Spleen (tissue), 11 donors: ENCODE measurements at regions not wholly inside any gene's neighbourhood (a gene's known extent, or its start where the extent isn't known, plus 50 kb on each side); places are given as distances from the start of the nearest gene placed in this dataset.

ENCODE experiments used
- DNase-seq: peaks from one replicate; pipeline ENCODE4 v3.0.0-alpha.2; 2020
- H3K27ac ChIP-seq, 8 donors: fragments of 200-600 bp; sonication (generic) in 7 of 8; 1 replicate in 4 of 8; 2 replicates in 4 of 8; pipeline versions ENCODE4 v1.5.0 to v1.8.0; 2016 to 2021; ENCODE audit warnings: inconsistent platforms in 4 of 8, mild to moderate bottlenecking in 4 of 8, moderate library complexity in 1 of 8
- H3K27me3 ChIP-seq, 7 donors: fragments of 200-600 bp; sonication (generic) in 6 of 7; replicated peaks in 1 of 7; 1 replicate in 4 of 7; 2 replicates in 3 of 7; pipeline versions ENCODE4 v1.5.0 to v1.8.0; 2016 to 2021; ENCODE audit warnings: inconsistent platforms in 3 of 7, mild to moderate bottlenecking in 1 of 7
- H3K36me3 ChIP-seq, 6 donors: fragments of 200-600 bp; sonication (generic) in 5 of 6; 1 replicate in 4 of 6; 2 replicates in 2 of 6; pipeline versions ENCODE4 v1.5.0 to v1.8.0; 2016 to 2021; ENCODE audit warnings: inconsistent platforms in 2 of 6
- H3K4me1 ChIP-seq, 6 donors: fragments of 200-600 bp; sonication (generic) in 5 of 6; 1 replicate in 3 of 6; 2 replicates in 3 of 6; pipeline versions ENCODE4 v1.5.0 to v1.8.0; 2016 to 2021; ENCODE audit warnings: inconsistent platforms in 3 of 6
- H3K4me3 ChIP-seq, 8 donors: fragments of 200-600 bp; sonication (generic) in 7 of 8; 1 replicate in 4 of 8; 2 replicates in 4 of 8; pipeline versions ENCODE4 v1.5.0 to v1.8.0; 2016 to 2021; ENCODE audit warnings: inconsistent platforms in 4 of 8, mild to moderate bottlenecking in 4 of 8, moderate library complexity in 2 of 8
- H3K9me3 ChIP-seq, 8 donors: fragments of 200-600 bp; sonication (generic) in 7 of 8; 1 replicate in 4 of 8; 2 replicates in 4 of 8; pipeline versions ENCODE4 v1.5.0 to v1.8.0; 2016 to 2021; ENCODE audit warnings: inconsistent platforms in 4 of 8
- CTCF ChIP-seq, 11 experiments: fragments of 200-600 bp in 7 of 11; fragments of 450-650 bp in 4 of 11; sonication (generic) in 4 of 11; IDR thresholded peaks in 8 of 11; conservative IDR thresholded peaks in 3 of 11; 1 replicate in 7 of 11; 2 replicates in 4 of 11; pipeline versions ENCODE4 v1.4.0 to v1.8.0; 2016 to 2021; ENCODE audit warnings: antibody characterized with exemption in 11 of 11, inconsistent platforms in 4 of 11, mild to moderate bottlenecking in 1 of 11
- POLR2A ChIP-seq, 3 donors: fragments of 450-650 bp; IDR thresholded peaks; one replicate each; pipeline ENCODE4 v1.5.1; 2017; ENCODE audit warnings: antibody characterized with exemption in 3 of 3, mild to moderate bottlenecking in 1 of 3
- POLR2AphosphoS5 ChIP-seq, 3 donors: sonication (generic); formaldehyde crosslinking; IDR thresholded peaks; one replicate each; pipeline ENCODE4 v1.5.1; 2017; ENCODE audit warnings: antibody characterized with exemption in 3 of 3
- WGBS, 5 donors: extraction: QIAGEN DNeasy Blood & Tissue Kit in 3 of 5; methylation state at CpG; one replicate each; pipeline versions ENCODE4 v1.1.5 to v1.1.7; 2013 to 2018; 5-methylcytosine and 5-hydroxymethylcytosine counted together
- intact Hi-C: fragments of 100-400 bp; cut with DNase I; formaldehyde crosslinking; loops from one replicate; pipeline ENCODE4 v1.15.0; 2023; ENCODE audit warnings: low total_unique reads
- donor health status: healthy with polysubstance abuse.
- donor health status: DM: no; HTN: no; CAD: no; lungs with moderate emphysema.
- donor health status: DM: no; HTN: no; CAD: no.
- donor health status: Bipolar disorder and iron deficiency.
- donor health status: healthy.
- donor health status: DM: no; HTN: no; CAD: no.
- donor health status: DM: yes; HTN: yes; CAD: no.

DNA sequence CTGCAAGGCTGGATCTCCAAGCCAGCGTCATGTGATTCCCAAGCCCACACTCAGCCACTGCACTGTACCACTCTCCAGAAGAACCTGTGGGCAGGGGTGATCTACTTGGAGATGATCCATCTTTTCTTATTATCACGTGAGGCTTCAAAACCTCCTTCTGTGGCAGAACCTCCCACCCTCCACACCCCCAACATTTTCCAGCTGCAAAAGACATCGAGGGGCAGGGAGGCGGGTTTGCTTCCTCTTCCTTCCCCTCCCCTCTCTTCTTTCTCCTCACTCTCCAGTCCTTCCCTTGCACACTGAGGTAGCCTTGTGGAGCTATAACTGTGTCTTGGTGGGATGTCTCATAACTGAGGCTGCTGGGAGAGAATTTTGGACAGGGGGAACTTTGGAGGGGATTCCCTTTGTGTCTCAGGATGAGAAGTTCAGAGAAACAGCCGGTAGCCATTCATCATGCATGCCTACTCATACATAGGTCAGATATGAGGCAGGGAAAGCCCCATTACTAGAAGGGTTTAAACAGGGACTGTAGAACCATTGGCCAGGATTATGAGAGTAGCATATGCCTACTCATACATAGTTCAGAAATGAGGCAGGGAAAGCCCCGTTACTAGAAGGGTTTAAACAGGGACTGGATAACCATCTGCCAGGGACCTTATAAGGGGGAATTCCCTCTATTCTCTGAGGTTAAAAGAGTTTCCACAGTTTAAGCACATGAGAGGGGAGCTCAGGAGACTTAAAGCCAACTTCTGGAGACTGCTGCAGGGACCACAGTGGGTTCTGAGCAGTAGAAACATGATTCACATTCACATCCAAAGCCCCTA lies 420.7 kb upstream of the CADM1 start:
- intact Hi-C loops: no loop called here

GRCh38 chr11:115922876-115923275 lies 418.7 kb upstream of the CADM1 start:
- TF ChIP-seq POLR2A (IDR thresholded peaks at IDR 0.05) (no peak), CTCF (IDR thresholded peaks at IDR 0.05 in 8 of 11, conservative IDR thresholded peaks at IDR 0.05 in 3 of 11) (no peak), POLR2AphosphoS5 (IDR thresholded peaks at IDR 0.05) (no peak)
- WGBS, 5 donors: 88 to 94% (median 89%) methylated on average over 8 of the region's 8 CpGs
- Histone ChIP-seq H3K27me3 (peaks cover 0 to 11% (median 0%) of the 10 kb centered on the region in 7 donors), H3K4me3 (no peak overlapping the region), H3K36me3 (no peaks in the 10 kb centered on the region), H3K27ac (no peak overlapping the region), H3K9me3 (no peaks in the 10 kb centered on the region), H3K4me1 (peaks cover 0 to 6% (median 0%) of the 10 kb centered on the region in 6 donors)
- no peak for DNase-seq
- intact Hi-C loops: no loop called here

More for the DNA sequence above, 420.7 kb upstream of the CADM1 start:
- WGBS, 5 donors: 44 to 51% (median 46%) methylated on average over 6 of the region's 6 CpGs
- no peak overlapping the region for H3K27ac ChIP-seq
- no peaks in the 10 kb centered on the region for H3K27me3 ChIP-seq
- H3K4me1 ChIP-seq: peaks cover 0 to 2% (median 0%) of the 10 kb centered on the region in 6 donors
- DNase-seq: no peak
- no peaks in the 10 kb centered on the region for H3K36me3 ChIP-seq
- no peak overlapping the region for H3K4me3 ChIP-seq
- H3K9me3 ChIP-seq: no peaks in the 10 kb centered on the region
- no peak for TF ChIP-seq POLR2A (IDR thresholded peaks at IDR 0.05)
- TF ChIP-seq POLR2AphosphoS5 (IDR thresholded peaks at IDR 0.05): no peak
- TF ChIP-seq CTCF (IDR thresholded peaks at IDR 0.05 in 8 of 11, conservative IDR thresholded peaks at IDR 0.05 in 3 of 11): no peak

DNA sequence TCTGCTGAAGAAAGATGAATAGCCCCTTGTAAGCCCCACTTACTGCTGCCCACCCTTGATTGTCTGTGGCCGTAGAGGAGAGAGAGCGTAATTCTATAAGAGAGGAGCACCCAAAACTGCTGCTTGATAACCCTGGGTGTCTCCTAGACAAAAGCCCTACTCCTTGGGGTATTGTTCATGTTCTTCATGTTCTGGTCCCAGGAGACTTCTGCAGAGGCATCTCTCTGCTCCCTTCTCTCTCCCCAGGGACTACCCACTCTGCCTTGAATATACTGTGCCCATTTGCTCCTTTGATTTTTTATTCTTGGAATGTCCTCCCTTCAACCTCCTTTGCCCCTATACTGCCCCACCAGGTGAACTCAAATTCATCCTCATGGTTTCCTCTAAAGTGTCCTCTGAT lies 417.8 kb upstream of the CADM1 start:
- H3K36me3 ChIP-seq: no peaks in the 10 kb centered on the region
- H3K4me3 ChIP-seq: no peak overlapping the region
- no peak for DNase-seq
- intact Hi-C loops: no loop called here
- WGBS, 5 donors: 37 to 71% (median 42%) methylated on average over 2 of the region's 2 CpGs
- no peaks in the 10 kb centered on the region for H3K9me3 ChIP-seq
- no peak overlapping the region for H3K27ac ChIP-seq
- H3K27me3 ChIP-seq: peaks cover 0 to 11% (median 0%) of the 10 kb centered on the region in 7 donors
- no peak for TF ChIP-seq CTCF (IDR thresholded peaks at IDR 0.05 in 8 of 11, conservative IDR thresholded peaks at IDR 0.05 in 3 of 11)
- TF ChIP-seq POLR2AphosphoS5 (IDR thresholded peaks at IDR 0.05): no peak
- TF ChIP-seq POLR2A (IDR thresholded peaks at IDR 0.05): no peak
- H3K4me1 ChIP-seq: peaks cover 0 to 6% (median 0%) of the 10 kb centered on the region in 6 donors

DNA sequence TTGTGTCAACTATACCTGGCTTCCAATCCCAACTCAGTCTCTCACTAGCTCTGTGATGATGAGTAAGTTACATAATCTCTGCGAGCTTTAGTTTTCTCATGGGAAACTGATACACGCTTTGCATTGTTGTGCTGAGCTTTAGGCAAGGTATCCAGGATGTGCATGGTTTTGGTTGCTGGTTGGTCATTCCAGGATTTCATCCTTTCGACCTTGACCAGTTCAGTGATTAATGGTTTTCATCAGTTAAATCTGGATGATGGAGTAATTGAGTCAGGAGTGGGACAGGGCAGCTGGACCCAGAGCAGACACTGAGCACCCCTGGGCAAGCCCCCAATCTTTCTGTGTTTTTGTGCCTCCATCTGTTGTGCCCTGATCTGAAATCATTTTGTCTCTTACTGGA lies 417.3 kb upstream of the CADM1 start:
- Histone ChIP-seq H3K4me3 (no peak overlapping the region), H3K9me3 (no peaks in the 10 kb centered on the region), H3K4me1 (peaks cover 0 to 6% (median 0%) of the 10 kb centered on the region in 6 donors), H3K36me3 (no peaks in the 10 kb centered on the region), H3K27ac (no peak overlapping the region), H3K27me3 (peaks cover 0 to 11% (median 0%) of the 10 kb centered on the region in 7 donors)
- intact Hi-C loops: no loop called here
- TF ChIP-seq CTCF (IDR thresholded peaks at IDR 0.05 in 8 of 11, conservative IDR thresholded peaks at IDR 0.05 in 3 of 11): no peak
- TF ChIP-seq POLR2A (IDR thresholded peaks at IDR 0.05): no peak
- TF ChIP-seq POLR2AphosphoS5 (IDR thresholded peaks at IDR 0.05): no peak
- WGBS, 5 donors: 53 to 86% (median 76%) methylated on average over 3 of the region's 3 CpGs
- no peak for DNase-seq
